GM21526 (cell line): ENCODE measurements at regions not wholly inside any gene's neighbourhood (a gene's known extent, or its start where the extent isn't known, plus 50 kb on each side); places are given as distances from the start of the nearest gene placed in this dataset.
"Not testable (repeated sequence)": the region's sequence is repeated elsewhere in the genome, so short reads cannot be mapped to it uniquely, and the experiment has no call there.

Experiments used
- ATAC-seq: cut with Tn5 transposase; IDR thresholded peaks from one replicate; pipeline ENCODE4 v1.9.1; 2021; ENCODE audit warnings: moderate library complexity; ENCODE audit not compliant: unreplicated experiment, low FRiP score

DNA sequence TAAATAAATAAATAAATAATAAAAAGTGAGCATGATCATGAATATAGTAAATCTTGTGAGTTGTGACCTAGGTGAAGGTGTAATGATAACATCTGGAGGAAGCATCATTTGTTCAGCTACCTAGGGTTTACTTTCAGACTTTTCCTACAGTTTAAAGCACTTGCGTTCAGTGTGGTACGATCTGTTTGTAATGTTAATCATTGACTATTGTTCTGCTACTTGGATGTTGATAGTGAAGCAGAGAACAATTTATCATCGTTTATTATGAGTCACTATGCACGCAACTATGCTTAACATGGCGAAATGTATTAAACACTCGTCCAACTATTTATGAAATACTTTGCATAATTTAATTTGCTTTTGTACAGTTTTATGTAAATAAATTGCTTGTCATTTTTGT lies 426.2 kb downstream of the PCDH7 start:
- no peak for ATAC-seq

DNA sequence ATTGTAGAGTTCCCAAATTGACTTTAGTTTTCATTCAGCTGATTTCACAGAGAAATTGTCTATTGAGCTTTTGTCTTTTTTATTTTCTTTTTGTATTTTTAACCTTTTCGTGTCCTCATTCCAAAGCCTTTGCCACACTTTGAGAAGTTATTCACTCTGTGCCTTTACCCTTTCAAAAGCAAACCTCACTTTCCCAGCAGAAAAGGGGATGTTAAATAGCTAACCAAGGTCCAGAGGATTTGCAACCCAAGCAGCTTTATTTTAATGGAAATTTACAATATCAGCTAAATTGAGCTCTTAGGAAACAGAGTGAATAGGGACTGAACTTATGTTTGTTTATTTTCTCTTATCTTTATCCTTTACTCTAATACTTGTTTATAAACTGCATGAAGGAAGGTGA lies 428.8 kb downstream of the PCDH7 start:
- no peak for ATAC-seq

GRCh38 chr4:31156221-31156620 lies 436.1 kb downstream of the PCDH7 start:
- ATAC-seq = no peak

GRCh38 chr4:31160146-31160545 lies 440.0 kb downstream of the PCDH7 start:
- no peak for ATAC-seq

GRCh38 chr4:31169846-31170245 lies 449.7 kb downstream of the PCDH7 start:
- ATAC-seq = no peak

GRCh38 chr4:31171362-31171761 lies 451.2 kb downstream of the PCDH7 start:
- no peak for ATAC-seq

GRCh38 chr4:31175242-31175910 lies 455.2 kb downstream of the PCDH7 start:
- no peak for ATAC-seq

DNA sequence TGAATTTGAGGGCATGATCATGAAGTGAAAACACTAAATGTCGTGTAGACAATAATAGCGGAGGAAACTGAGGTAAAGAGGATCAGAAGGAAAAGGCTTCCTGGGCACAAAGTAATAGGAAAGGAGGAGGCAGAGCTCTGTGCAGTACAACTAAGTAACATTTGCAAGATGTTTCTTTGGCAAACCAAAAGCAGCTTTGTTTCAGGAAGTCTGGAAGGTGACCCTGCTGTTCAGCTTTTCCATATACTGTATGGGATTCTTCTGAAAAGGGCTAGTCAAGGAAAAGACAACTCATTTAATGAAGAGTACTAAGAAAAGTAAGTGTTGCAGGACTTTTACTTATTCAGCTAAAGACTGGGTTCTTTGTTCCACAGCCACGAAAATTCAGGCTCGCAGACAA lies 463.1 kb downstream of the PCDH7 start:
- ATAC-seq = no peak

GRCh38 chr4:31185014-31185585 lies 464.9 kb downstream of the PCDH7 start:
- no peak for ATAC-seq

GRCh38 chr4:31187979-31188378 lies 467.8 kb downstream of the PCDH7 start:
- no peak for ATAC-seq

- no peak for ATAC-seq
Observed at GRCh38 chr4:31189938-31190337, 469.8 kb downstream of the PCDH7 start.

DNA sequence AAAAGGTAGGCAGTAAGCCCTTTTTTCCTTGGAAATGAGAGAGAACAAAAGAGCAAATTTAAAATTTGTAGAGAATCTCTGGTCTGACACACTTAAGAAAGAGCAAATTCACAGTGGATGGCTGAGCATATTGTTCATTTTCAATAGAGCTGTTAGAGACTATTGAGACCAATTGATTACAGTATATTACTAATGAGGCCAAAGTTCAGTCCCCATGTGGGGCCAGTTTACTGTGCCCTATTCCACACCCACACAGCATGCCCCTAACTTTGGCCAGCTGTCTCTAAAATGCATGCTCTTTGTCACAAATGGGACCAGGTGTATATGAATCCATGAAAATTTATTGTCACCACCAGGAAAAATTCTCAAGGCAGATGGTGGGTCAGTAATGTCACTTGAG lies 470.5 kb downstream of the PCDH7 start:
- ATAC-seq = no peak

DNA sequence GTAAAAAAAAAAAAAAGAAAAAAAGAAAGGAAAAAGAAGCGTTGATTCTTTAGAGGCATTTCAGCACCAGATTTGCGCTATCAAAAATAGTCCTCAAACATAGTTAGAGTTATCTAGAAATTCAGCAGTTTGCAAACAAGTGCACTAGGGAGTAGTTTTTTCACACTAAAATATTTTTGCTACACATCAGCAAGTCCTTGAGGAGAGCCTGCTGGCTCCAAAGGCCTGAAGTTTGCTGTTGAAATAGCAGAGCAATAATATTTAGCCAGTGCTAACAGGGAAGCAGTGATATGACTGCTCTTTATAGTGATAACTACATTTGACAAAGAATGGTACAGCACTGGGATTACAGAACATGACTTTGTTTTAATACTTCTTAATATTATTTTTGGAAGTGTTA lies 472.2 kb downstream of the PCDH7 start:
- ATAC-seq = no peak

DNA sequence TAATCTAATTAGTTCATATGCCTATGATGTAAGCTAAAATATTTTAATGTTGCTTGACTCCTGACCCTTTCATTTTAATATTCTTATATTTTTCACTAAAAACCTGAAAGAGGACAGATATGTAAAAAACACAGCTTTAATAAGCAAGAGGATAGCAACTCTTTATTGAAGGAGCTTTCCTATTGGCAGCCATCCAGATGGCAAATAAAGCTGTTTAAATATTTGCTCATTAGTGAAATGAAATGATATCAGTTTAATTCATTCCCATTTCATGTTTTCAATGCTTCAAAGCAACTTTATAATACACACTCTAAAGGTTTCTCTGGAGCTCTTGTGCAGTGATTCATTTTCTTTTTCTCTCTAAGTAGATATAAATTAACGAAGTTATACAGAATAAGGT lies 473.4 kb downstream of the PCDH7 start:
- ATAC-seq = no peak

GRCh38 chr4:31194823-31195222 lies 474.7 kb downstream of the PCDH7 start:
- ATAC-seq = no peak

GRCh38 chr4:31199644-31200043 lies 479.5 kb downstream of the PCDH7 start:
- ATAC-seq = no peak

GRCh38 chr4:31202054-31202453 lies 481.9 kb downstream of the PCDH7 start:
- not testable (repeated sequence) for ATAC-seq

DNA sequence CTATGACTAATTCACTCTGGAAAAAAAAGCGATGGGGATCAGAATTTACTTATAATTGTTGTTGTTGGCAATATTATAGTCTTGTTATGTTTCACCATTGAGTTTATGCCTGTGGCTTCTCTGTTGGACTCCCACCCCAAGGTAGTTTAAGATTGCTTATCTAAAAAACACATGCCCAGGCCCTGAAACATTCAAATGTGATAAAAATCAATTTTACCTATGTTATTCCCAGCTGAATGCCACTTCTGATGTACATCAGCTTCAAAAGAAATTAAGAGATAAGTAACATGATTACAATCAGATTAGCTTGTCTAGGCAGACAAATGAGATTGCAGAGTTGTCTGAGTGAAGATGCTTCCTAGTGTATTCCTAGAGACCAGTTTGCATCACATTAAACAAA lies 484.7 kb downstream of the PCDH7 start:
- no peak for ATAC-seq

- ATAC-seq = no peak
Observed at GRCh38 chr4:31220921-31221320, 500.8 kb downstream of the PCDH7 start.

GRCh38 chr4:31228068-31228467 lies 507.9 kb downstream of the PCDH7 start:
- no peak for ATAC-seq

- ATAC-seq = no peak
Observed at GRCh38 chr4:31230594-31230993, 510.4 kb downstream of the PCDH7 start.

GRCh38 chr4:31234494-31234893 lies 514.3 kb downstream of the PCDH7 start:
- ATAC-seq = no peak

GRCh38 chr4:31234901-31235300 lies 514.7 kb downstream of the PCDH7 start:
- ATAC-seq = no peak
